ENCODE measurements at regions not wholly inside any gene's neighbourhood (a gene's known extent, or its start where the extent isn't known, plus 50 kb on each side); places are given as distances from the start of the nearest gene placed in this dataset.

GRCh38 chr2:12106440-12107080 is 360.1 kb downstream of the LPIN1 start:
- H3K9ac ChIP-seq (ENCODE audit: low read depth in 2 of 2, low read length in 2 of 2), result no peak overlapping the region
- H3K4me1 ChIP-seq, result no peaks in the 10 kb centered on the region
- peak; percentile 29 for DNase-seq
- TF ChIP-seq CTCF (IDR thresholded peaks at IDR 0.05), result no peak
- no peak overlapping the region for H3K4me3 ChIP-seq
- no peaks in the 10 kb centered on the region for H3K36me3 ChIP-seq
- H3K27me3 ChIP-seq, result no peaks in the 10 kb centered on the region
- intact Hi-C loops (cut with DNase I), result no loop called here
- H3K27ac ChIP-seq, result no peak overlapping the region
- H3K9me3 ChIP-seq, result no peaks in the 10 kb centered on the region

GRCh38 chr2:12107321-12107720 is 360.9 kb downstream of the LPIN1 start:
- Histone ChIP-seq H3K4me1 (no peaks in the 10 kb centered on the region), H3K27ac (no peak overlapping the region), H3K4me3 (no peak overlapping the region), H3K9me3 (no peaks in the 10 kb centered on the region), H3K27me3 (no peaks in the 10 kb centered on the region), H3K36me3 (no peaks in the 10 kb centered on the region), H3K9ac (ENCODE audit: low read depth in 2 of 2, low read length in 2 of 2) (no peak overlapping the region)
- DNase-seq, result no peak
- no peak for TF ChIP-seq CTCF (IDR thresholded peaks at IDR 0.05)
- intact Hi-C loops (cut with DNase I), result no loop called here

- H3K27ac ChIP-seq, result no peak overlapping the region
- H3K9ac ChIP-seq (ENCODE audit: low read depth in 2 of 2, low read length in 2 of 2), result no peak overlapping the region
- no peaks in the 10 kb centered on the region for H3K36me3 ChIP-seq
- no peak overlapping the region for H3K4me3 ChIP-seq
- no peak for DNase-seq
- no peaks in the 10 kb centered on the region for H3K9me3 ChIP-seq
- H3K4me1 ChIP-seq, result no peaks in the 10 kb centered on the region
- no peak for TF ChIP-seq CTCF (IDR thresholded peaks at IDR 0.05)
- no peaks in the 10 kb centered on the region for H3K27me3 ChIP-seq
- intact Hi-C loops (cut with DNase I), result no loop called here
Observed at GRCh38 chr2:12107939-12108338, 361.5 kb downstream of the LPIN1 start.

- DNase-seq, result no peak
- intact Hi-C loops (cut with DNase I), result no loop called here
- no peak overlapping the region for H3K9ac ChIP-seq (ENCODE audit: low read depth in 2 of 2, low read length in 2 of 2)
- no peaks in the 10 kb centered on the region for H3K27me3 ChIP-seq
- H3K36me3 ChIP-seq, result no peaks in the 10 kb centered on the region
- no peaks in the 10 kb centered on the region for H3K4me1 ChIP-seq
- H3K4me3 ChIP-seq, result no peak overlapping the region
- no peak overlapping the region for H3K27ac ChIP-seq
- H3K9me3 ChIP-seq, result no peaks in the 10 kb centered on the region
- TF ChIP-seq CTCF (IDR thresholded peaks at IDR 0.05), result no peak
Observed at GRCh38 chr2:12109363-12110017, 363.1 kb downstream of the LPIN1 start.

GRCh38 chr2:12110074-12110473 is 363.6 kb downstream of the LPIN1 start:
- DNase-seq, result no peak
- no peak for TF ChIP-seq CTCF (IDR thresholded peaks at IDR 0.05)
- intact Hi-C loops (cut with DNase I), result no loop called here
- Histone ChIP-seq H3K36me3 (no peaks in the 10 kb centered on the region), H3K27ac (no peak overlapping the region), H3K9me3 (no peaks in the 10 kb centered on the region), H3K27me3 (no peaks in the 10 kb centered on the region), H3K4me1 (no peaks in the 10 kb centered on the region), H3K4me3 (no peak overlapping the region), H3K9ac (ENCODE audit: low read depth in 2 of 2, low read length in 2 of 2) (no peak overlapping the region)

Data from colonic mucosa (tissue), 4 donors.